Hepatocyte (in vitro differentiated cells): ENCODE measurements at regions not wholly inside any gene's neighbourhood (a gene's known extent, or its start where the extent isn't known, plus 50 kb on each side); places are given as distances from the start of the nearest gene placed in this dataset.

ENCODE experiments used
- EZH2 ChIP-seq: fragments of 200-600 bp; sonication (generic); IDR thresholded peaks from 2 replicates; pipeline ENCODE4 v1.6.1; 2016; ENCODE audit warnings: antibody characterized with exemption, mild to moderate bottlenecking, borderline replicate concordance
- TF ChIP-seq, protein P1 (sequence below): fragments of 200-600 bp; sonication (generic); IDR thresholded peaks from 2 replicates; pipeline ENCODE4 v1.5.1; 2016; ENCODE audit warnings: antibody characterized with exemption, mild to moderate bottlenecking; ENCODE audit not compliant: poor library complexity

DNA sequence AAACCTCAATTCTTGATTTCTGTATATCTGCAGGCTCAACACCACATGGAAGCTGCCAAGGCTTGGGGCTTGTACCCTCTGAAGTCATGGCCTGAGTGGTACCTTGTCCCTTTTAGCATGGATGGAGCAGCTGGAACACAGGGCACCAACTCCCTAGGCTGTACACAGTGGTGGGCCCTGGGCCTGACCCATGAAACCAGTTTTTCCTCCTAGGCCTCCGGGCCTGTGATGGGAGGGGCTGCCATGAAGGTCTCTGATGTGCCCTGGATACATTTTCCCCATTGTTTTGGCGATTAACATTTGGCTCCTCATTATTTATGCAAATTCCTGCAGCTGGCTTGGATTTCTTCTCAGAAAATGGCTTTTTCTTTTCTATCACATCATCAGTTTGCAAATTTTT lies 131.6 kb downstream of the NDFIP2 start:
- TF ChIP-seq, protein P1, sequence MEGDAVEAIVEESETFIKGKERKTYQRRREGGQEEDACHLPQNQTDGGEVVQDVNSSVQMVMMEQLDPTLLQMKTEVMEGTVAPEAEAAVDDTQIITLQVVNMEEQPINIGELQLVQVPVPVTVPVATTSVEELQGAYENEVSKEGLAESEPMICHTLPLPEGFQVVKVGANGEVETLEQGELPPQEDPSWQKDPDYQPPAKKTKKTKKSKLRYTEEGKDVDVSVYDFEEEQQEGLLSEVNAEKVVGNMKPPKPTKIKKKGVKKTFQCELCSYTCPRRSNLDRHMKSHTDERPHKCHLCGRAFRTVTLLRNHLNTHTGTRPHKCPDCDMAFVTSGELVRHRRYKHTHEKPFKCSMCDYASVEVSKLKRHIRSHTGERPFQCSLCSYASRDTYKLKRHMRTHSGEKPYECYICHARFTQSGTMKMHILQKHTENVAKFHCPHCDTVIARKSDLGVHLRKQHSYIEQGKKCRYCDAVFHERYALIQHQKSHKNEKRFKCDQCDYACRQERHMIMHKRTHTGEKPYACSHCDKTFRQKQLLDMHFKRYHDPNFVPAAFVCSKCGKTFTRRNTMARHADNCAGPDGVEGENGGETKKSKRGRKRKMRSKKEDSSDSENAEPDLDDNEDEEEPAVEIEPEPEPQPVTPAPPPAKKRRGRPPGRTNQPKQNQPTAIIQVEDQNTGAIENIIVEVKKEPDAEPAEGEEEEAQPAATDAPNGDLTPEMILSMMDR, result no peak
- no peak for TF ChIP-seq EZH2
